MG63 (cell line): ENCODE measurements at regions not wholly inside any gene's neighbourhood (a gene's known extent, or its start where the extent isn't known, plus 50 kb on each side); places are given as distances from the start of the nearest gene placed in this dataset.

Experiments
- DNase-seq: peaks from one replicate; pipeline ENCODE4 v3.0.0-alpha.2; 2020
- H3K27me3 ChIP-seq: fragments of 250-450 bp; sonication (Bioruptor Pico); 2 replicates; pipeline ENCODE4 v1.5.1; 2020; ENCODE audit warnings: mild to moderate bottlenecking, moderate library complexity
- H3K36me3 ChIP-seq: fragments of 250-450 bp; sonication (Bioruptor Pico); 2 replicates; pipeline ENCODE4 v1.5.1; 2020; ENCODE audit warnings: mild to moderate bottlenecking, moderate library complexity
- H3K4me3 ChIP-seq: fragments of 250-450 bp; sonication (Bioruptor Pico); 2 replicates; pipeline ENCODE4 v1.5.1; 2020; ENCODE audit warnings: mild to moderate bottlenecking, moderate library complexity
- H3K9me3 ChIP-seq: fragments of 250-450 bp; sonication (Bioruptor Pico); 2 replicates; pipeline ENCODE4 v1.5.1; 2020; ENCODE audit warnings: mild to moderate bottlenecking, moderate library complexity

DNA sequence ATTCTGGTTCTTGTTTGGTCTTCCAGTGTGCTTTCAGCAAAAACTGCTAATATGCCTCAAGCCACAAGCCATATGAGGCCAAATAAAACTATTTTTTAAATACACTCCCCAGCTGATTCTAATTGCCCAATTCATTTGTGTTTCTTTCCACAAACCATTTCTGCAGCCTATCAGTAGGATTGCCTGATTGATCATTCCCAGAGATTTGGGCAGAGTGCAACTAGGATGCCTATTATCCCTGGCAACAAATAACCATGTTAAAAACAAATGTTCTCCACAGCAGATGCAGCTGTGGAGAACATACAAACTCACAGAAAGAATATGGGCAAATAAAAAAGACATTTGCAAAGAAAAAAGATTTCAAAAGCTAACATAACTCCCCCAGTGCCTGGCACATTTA, 76.9 kb upstream of the CAV2 start:
- Histone ChIP-seq H3K27me3 (no peaks in the 10 kb centered on the region), H3K4me3 (no peak overlapping the region), H3K36me3 (no peaks in the 10 kb centered on the region), H3K9me3 (no peaks in the 10 kb centered on the region)
- no peak for DNase-seq

DNA sequence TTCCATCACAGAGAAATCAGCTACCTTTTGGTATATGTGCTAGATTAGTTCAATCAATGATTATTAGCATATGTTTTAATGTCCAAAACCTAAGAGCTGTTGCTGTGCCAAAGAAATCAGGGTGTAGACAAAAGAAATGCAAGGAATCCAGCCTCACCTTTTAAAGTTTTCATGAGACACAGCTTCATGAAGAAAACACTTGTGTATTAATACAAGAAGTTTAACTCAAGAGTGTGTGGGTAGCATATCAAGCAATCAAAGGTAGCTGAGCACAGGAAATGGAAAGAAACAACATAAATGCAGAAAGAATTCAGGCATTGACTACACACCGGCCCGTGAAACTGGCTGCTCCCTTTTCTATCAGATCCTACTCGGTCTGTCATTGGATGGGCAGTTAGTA, 76.0 kb upstream of the CAV2 start:
- no peak for DNase-seq
- Histone ChIP-seq H3K4me3 (no peak overlapping the region), H3K36me3 (no peaks in the 10 kb centered on the region), H3K9me3 (no peaks in the 10 kb centered on the region), H3K27me3 (no peaks in the 10 kb centered on the region)

DNA sequence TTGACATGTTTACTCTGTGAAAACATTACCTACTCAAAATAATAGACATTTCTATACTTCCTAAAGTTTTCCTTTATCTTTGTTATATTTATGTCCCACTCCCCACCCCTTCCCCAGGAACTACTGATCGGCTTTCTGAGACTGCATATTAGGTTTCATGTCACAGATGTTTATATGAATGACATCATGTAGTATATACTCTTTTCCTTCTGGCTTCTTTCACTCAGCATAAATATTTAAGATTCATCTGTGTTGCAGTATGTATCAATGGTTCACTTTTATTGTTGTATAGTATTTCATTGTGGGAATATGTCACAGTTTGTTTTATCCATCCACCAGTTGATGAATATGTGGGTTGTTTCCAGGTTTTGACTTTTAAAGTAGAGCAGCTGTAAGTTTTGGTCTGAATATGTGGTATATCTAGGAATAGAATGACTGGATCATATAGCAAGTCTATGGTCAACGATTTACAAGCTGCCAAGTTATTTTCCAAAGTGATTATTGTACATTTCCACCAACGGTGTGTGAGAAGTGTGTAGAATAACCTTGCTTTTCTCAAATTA, 73.8 kb upstream of the CAV2 start:
- DNase-seq = no peak
- Histone ChIP-seq H3K27me3 (no peaks in the 10 kb centered on the region), H3K9me3 (no peaks in the 10 kb centered on the region), H3K4me3 (no peak overlapping the region), H3K36me3 (no peaks in the 10 kb centered on the region)

DNA sequence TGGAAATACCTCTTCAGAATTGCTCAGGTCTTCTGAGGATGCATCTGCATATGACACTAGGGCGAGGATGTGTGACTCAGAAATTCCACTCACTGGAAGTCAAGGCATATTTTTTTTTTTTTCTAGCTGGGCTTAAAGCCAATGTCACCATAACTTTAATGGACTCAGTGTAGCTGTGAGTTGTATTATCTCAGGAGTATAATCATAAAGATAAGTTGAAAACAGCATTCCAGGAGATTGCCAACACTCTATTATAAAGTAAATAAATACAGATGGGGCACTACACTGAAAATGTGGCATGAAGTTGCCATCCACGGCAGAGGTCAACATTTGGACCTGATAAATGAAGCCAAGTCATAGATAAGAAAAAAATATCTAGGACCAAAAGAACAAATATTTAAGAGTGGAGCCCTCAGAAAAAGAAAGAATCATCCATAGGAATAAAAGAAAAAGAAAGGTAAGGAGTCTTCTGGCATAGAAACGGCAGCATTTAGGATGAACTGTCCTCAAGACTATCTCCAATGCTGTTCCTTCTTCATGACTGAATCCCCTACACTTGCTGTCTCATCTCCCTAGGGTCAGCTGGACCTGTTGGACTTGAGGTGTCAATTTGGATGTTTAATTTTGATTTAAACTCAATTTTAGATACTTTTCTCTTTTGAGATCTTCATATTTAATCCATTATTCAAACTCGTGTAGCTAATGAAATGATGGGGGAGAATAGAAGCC, 72.9 kb upstream of the CAV2 start:
- H3K4me3 ChIP-seq = no peak overlapping the region
- DNase-seq = peak; percentile 47
- H3K27me3 ChIP-seq = no peaks in the 10 kb centered on the region
- no peaks in the 10 kb centered on the region for H3K36me3 ChIP-seq
- H3K9me3 ChIP-seq = no peaks in the 10 kb centered on the region

DNA sequence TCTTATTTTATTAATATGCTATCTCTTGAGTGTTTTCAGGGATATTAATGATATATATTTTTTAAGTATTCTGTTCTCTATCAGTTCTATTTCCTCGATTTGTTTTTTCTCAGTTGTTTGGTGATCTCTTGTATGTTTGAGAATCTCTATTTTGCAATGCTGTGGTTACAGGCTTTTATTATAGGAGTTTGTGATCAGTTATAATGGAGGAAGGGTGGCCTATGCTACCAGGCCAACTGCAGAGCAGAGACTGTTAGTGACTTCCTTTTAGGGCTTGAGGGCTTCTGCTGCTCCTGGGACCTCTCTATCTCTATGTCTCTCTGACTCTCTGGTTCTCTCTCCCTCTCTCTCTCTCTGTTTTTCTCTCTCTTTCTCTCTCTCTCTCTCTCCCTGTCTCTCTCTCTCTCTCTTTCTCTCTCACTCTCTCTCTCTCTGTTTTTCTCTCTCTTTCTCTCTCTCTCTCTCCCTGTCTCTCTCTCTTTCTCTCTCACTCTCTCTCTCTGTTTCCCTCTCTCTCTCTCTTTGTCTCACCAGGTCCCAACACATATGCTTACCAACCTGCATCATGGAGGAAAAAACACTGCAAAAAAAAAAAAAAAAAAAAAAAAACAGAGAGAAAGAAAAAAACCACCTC, 69.4 kb upstream of the CAV2 start:
- Histone ChIP-seq H3K27me3 (no peaks in the 10 kb centered on the region), H3K4me3 (no peak overlapping the region), H3K9me3 (no peaks in the 10 kb centered on the region), H3K36me3 (no peaks in the 10 kb centered on the region)
- DNase-seq = no peak

DNA sequence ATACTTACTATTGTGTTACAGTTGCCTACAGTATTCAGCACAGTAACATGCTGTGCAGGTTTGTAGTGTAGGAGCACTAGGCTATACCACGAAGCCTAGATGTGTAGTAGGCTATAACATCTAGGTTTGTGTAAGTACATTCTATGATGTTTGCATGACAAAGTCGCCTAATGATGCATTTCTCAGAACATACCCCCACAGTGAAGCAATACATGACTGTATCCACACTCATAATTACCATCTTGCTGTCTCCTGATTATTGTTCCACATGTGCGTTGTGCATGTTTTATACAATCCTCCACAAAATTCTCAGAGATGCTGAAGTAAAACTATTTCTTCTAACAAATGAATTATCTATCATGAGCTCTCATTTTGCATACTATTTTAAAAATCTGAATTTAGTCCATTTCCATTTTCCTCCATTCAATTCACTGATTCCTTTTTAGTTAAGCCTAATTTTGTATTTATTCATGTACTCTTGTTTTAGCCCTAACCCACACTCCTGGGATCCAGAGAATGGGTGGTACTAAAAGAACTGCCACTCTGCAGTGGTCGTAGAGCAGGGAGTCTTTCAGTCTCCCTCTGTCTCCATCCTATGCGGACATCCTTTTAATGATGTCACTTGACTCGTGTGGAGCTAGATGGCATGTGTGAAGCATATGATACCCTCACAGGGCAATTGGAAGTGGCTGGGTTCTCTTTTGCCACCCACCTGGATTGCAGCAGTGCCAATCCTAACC, 67.6 kb upstream of the CAV2 start:
- Histone ChIP-seq H3K9me3 (peaks cover 4% of the 10 kb centered on the region), H3K27me3 (no peaks in the 10 kb centered on the region), H3K36me3 (no peaks in the 10 kb centered on the region), H3K4me3 (no peak overlapping the region)
- no peak for DNase-seq

DNA sequence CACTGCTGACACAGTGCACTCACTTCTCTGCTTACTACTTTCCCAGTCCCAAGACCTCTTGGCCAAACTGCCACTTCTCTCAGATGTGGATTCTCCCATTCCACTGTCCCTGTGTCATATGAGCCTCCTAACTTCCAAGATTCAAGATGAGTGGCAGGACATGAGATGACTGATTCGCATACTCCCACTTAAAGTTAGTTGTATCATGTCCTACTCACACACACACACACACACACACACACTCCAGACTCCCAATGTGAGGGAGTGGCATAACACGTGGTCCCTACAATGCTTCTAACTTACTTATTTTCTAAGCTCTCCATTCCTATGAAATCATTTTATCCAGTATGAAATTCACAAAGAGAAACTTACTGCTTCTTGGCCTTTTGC, 67.0 kb upstream of the CAV2 start:
- no peaks in the 10 kb centered on the region for H3K27me3 ChIP-seq

DNA sequence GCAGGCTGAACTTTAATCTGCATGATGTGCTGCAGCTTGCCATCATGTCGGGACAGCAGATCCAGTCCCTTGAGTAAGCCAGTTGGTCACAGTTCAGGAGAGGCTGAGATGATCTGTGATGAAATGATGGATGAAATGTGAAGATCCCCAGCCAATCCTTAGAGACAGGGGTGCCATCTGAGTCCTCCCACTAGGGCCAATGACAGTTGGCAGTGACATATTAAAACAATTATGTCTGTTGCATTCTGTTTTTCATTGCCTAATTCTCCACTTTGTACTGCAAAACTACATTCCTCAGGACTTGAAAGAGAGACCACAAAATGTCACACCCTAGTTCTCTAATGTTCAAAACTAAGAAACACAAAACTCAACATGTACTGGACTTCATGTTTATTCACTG, 66.3 kb upstream of the CAV2 start:
- peaks cover 4% of the 10 kb centered on the region for H3K9me3 ChIP-seq
- no peaks in the 10 kb centered on the region for H3K36me3 ChIP-seq
- DNase-seq = no peak
- H3K27me3 ChIP-seq = no peaks in the 10 kb centered on the region
- no peak overlapping the region for H3K4me3 ChIP-seq

More for the DNA sequence above, 67.0 kb upstream of the CAV2 start:
- no peak for DNase-seq
- Histone ChIP-seq H3K9me3 (peaks cover 4% of the 10 kb centered on the region), H3K36me3 (no peaks in the 10 kb centered on the region), H3K4me3 (no peak overlapping the region)

DNA sequence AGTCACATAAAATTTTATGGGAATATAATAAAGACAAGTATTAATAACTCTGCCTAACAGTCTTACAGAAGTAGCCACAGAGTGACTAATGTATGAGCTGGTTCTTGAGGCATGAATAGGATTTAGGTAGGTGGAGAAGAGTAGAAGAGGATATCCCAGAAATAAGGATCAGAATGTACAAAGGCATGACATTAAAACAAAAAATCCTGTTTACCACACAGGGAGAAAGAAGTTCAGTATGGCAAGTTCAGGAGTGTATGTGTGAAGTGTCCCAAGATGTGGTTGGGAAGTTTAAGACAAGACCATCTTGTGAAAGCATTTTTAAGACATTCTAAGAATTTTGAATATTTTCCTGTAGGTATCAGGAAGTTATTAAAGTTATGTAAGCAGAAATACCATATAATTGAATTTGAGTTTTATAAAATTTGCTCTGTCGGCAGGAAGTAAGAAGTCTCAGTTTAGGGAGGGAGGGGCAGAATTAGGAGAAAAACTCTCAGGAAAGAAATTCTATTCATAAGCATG, 64.7 kb upstream of the CAV2 start:
- Histone ChIP-seq H3K36me3 (no peaks in the 10 kb centered on the region), H3K27me3 (no peaks in the 10 kb centered on the region), H3K9me3 (peaks cover 4% of the 10 kb centered on the region), H3K4me3 (no peak overlapping the region)
- no peak for DNase-seq

DNA sequence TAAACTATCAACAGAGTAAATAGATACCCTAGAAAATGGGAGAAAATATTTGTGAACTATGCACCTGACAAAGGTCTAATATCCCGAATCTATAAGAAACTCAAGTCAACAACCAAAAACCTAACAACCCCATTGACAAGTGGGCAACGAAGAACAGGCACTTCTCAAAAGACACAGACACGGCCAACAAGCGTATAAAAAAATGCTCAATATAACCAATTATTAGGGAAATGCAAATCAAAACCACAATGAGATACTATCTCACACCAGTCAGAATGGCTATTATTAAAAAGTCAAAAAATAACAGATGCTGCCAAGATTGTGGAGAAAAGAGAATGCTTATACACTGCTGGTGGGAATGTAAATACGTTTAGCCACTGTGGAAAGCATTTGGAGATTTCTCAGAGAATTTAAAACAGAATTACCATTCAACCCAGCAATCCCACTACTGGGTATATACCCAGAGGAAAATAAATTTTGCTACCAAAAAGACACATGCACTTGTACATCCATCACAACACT, 63.2 kb upstream of the CAV2 start:
- Histone ChIP-seq H3K4me3 (no peak overlapping the region), H3K9me3 (peaks cover 4% of the 10 kb centered on the region), H3K27me3 (no peaks in the 10 kb centered on the region), H3K36me3 (no peaks in the 10 kb centered on the region)
- no peak for DNase-seq

DNA sequence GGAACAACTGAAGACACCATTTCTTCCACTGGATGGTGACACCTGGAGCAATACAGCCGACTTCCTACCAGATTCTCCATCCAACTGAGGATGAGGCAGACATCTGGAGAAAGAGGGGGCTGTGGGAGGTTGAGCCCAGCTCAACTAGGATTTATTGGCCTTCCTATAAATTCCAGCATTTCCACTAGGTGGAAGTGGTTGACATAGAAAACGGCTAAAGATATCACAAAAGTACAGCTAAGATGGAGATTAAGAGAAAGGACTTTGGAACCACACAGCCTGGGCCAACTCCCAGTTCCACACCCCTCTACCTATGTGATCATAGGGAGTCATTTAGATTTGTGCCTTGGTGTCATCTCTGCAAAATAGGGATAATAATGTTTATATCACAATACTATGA, 61.3 kb upstream of the CAV2 start:
- Histone ChIP-seq H3K9me3 (peaks cover 4% of the 10 kb centered on the region), H3K4me3 (no peak overlapping the region), H3K36me3 (no peaks in the 10 kb centered on the region), H3K27me3 (no peaks in the 10 kb centered on the region)
- DNase-seq = no peak

DNA sequence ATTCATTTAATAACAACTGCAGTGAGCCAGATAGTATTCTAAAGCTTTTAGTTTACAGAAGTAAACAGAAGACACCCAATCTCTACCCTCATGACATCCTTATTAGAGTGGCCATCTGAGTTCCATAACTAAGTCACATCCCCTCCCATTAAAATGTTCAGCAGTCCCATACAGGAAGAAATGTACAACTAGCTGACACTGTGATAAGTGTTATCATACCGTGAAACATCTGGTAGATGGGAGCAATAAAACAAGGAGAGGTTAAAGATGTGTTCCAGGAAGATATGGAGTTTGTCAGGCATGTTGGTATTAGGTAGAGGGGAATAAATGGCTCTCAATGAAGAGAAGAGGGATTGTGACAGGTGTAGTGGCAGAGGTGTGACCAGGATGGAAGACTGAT, 60.5 kb upstream of the CAV2 start:
- H3K4me3 ChIP-seq = no peak overlapping the region
- no peak for DNase-seq
- no peaks in the 10 kb centered on the region for H3K27me3 ChIP-seq
- no peaks in the 10 kb centered on the region for H3K36me3 ChIP-seq
- peaks cover 4% of the 10 kb centered on the region for H3K9me3 ChIP-seq

DNA sequence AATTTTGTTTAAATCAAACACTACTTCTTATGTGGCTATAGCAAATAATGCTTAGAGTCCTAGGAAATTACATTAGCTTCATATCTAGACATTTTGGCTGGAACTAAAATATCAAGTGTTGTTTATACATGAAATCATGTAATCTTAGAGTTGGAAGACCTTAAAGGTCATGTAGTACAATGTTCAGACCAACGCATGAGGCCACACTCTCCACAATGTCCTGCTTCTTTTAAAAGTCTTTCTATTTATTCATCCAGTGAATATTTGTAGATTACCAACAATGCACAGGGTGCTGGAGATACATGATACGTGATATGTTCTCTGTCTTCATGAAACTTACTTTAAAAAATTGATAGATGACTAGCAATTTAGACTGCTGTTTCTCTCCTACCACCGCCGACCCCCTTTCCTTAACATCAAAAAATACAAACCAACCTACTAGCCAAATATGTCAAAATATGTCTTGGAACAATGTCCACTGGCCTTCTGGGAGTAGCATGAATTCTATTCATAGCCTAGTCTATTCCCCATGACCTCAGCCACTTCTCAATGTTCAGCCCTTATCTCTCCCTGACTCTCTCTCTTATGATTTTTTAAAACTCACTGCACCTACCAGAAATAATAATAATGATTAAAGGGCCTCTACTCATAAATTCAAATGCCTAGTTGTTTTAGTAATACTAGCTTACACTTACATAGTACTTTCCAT, 59.5 kb upstream of the CAV2 start:
- H3K9me3 ChIP-seq = peaks cover 4% of the 10 kb centered on the region
- no peak for DNase-seq
- no peak overlapping the region for H3K4me3 ChIP-seq
- no peaks in the 10 kb centered on the region for H3K27me3 ChIP-seq
- H3K36me3 ChIP-seq = no peaks in the 10 kb centered on the region

DNA sequence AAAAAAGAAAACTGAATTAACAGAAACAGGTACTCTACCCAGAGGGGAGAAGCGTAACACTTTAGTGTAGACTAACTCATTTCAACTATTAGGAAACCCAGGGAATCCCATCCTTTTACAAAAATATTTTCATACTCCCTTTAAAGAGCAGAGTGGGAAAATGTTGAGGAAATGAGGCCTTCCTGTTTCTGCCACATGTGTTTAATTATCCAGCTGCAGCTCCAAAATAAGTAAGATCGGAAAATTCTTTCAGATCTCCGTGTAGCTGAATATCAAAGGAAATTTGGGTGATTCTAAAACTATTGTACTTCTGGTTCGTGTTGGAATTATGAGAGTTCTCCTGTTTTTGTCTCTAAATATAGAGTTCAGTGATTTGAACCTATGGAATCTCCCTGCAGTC, 58.0 kb upstream of the CAV2 start:
- H3K9me3 ChIP-seq = no peaks in the 10 kb centered on the region
- H3K4me3 ChIP-seq = no peak overlapping the region
- H3K27me3 ChIP-seq = no peaks in the 10 kb centered on the region
- no peak for DNase-seq
- H3K36me3 ChIP-seq = no peaks in the 10 kb centered on the region

DNA sequence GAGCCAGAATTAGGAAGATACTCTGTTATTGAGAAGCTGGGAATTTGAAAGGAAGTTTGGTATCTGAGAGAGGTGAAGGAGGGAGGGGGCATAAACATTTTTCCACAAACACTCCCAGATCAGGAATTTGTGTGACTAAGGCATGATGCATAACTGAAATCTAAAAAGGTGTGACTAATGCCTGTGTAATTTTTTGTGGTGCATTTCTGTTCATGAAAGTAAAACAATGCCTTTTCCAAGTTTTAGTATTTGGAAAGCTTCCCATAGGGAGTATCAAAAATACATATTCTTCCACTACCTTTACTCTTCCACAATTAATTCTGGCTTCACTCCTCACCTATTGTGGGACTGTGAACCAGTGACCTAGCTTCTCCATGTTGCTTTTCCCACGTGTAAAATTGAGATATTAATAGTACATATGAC, 56.4 kb upstream of the CAV2 start:
- Histone ChIP-seq H3K27me3 (no peaks in the 10 kb centered on the region), H3K9me3 (no peaks in the 10 kb centered on the region), H3K4me3 (no peak overlapping the region), H3K36me3 (no peaks in the 10 kb centered on the region)
- no peak for DNase-seq

DNA sequence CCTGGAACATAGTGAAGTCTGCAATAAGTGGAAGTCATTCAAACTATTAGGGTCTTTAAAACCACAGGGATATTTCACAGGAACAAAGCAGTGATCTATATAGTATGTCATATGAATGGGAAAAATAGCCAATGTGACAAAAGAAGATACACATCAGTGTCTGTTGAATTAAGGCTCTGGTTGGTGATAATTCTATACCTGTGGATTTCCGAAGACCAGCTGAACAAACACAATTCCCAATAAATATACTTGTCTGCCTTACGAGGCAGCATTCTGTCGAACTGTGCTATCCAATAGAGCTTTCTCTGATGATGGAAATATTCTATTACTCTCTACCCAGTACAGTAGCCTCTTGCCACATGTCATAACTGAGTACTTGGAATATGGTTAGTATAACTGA, 55.9 kb upstream of the CAV2 start:
- Histone ChIP-seq H3K27me3 (no peaks in the 10 kb centered on the region), H3K9me3 (no peaks in the 10 kb centered on the region), H3K36me3 (no peaks in the 10 kb centered on the region), H3K4me3 (no peak overlapping the region)
- no peak for DNase-seq
